HG03354 (cell line): ENCODE measurements at regions not wholly inside any gene's neighbourhood (a gene's known extent, or its start where the extent isn't known, plus 50 kb on each side); places are given as distances from the start of the nearest gene placed in this dataset.
"Not testable (repeated sequence)": the region's sequence is repeated elsewhere in the genome, so short reads cannot be mapped to it uniquely, and the experiment has no call there.

Experiments
- ATAC-seq: cut with Tn5 transposase; IDR thresholded peaks from one replicate; pipeline ENCODE4 v1.9.1; 2021; ENCODE audit warnings: mild to moderate bottlenecking; ENCODE audit not compliant: unreplicated experiment, poor library complexity, severe bottlenecking

- ATAC-seq = no peak
Measured at GRCh38 chr2:52097071-52097470, 1065.1 kb upstream of the NRXN1 start.

DNA sequence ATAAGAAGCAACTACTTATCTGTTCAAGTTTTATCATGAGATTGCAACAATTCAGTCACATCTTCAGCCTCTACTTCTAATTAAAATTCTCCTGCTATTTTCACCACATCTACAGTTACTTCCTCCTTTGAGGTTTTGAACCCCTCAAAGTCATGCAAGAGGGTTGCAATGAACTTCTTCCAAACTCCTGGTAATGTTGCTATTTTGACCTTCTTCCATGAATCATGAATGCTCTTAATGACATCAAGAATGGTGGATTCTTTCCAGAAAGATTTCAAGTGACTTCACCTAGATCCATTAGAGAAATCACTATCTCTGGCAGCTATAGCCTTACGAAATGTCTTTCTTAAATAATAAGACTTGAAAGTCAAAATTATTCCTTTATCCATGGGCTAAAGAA, 1052.8 kb upstream of the NRXN1 start:
- no peak for ATAC-seq

DNA sequence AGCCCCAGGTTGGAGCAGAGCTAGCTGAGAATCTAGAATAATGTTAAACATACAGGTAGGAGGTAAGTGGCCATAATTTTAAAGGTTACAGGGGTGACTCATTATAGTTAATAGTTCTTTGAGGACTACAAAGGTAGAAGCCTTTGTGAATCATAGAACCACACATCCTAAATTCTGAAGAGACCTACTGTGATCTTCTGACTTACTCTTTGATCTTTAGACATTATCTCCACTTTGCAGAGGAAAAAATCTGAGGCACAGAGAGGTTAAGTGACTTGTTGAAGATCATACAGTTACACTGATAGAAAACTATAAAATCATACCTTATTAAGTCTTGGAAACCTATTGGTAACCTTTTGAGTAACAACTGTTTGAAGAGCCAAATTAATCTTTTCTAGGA, 1051.3 kb upstream of the NRXN1 start:
- no peak for ATAC-seq

DNA sequence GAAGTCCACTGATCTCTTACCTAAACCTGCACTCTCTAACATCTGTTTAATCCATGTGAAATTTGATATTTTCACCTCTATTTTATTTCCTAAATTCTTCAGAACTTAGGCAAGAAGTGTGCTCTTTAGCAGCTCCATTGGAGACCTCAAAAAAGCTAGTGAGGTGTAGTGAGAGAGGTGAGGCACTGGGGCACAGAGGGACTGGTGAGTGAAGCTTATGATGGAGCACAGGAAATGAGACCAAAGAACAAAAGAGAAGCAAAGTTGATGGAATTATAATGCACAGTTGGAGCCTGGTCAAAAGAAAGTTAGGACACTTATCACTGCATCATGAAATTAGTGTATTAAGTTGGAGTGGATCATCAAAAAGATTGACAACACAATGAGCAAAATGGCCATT, 1050.7 kb upstream of the NRXN1 start:
- no peak for ATAC-seq

- ATAC-seq = no peak
Measured at GRCh38 chr2:52079602-52080001, 1047.7 kb upstream of the NRXN1 start.

DNA sequence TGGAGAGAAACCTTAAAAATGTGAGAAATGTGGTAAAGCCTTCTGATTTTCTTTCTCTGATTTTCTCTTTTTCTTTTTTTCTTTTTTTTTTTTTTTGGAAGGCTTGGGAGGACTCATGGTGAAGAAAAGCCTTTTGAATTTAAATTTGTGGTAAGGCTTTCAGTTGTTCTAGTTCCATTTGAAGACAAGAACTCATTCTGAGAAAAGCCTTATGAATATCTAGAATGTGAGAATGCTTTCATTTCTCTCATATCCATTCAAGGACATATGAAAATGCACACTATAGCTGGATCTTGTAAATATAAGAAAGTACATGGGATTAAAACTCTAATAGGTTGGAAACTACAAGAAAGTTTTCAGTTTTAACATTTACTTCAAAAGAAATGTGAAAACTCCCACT, 1045.2 kb upstream of the NRXN1 start:
- no peak for ATAC-seq

DNA sequence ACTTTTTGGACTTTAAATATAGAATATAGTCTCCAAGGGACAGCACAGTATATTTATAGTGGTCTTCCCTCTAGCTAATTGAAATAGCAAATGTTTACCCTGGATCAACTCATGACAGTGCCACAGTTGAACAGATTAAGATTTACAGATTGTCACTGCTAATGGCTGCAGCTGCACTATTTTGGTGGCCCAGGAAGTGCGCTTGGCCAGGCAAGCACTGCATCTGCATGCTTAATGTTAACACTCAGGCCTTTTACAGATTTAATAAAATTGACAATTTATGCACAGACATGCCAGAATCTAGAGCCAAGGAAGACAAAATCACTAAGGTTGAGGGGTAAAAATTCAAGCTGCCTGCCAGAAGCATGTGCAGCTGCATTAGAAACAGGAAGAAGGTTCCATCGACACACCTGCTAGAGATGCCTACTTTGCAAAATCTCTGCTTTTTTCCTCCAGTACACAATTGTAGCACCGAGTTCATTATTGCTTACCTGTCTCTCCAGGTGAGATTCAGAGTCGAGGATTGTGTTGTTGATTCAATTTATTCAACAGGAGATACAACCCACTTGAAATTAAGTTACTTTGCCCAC, 1042.3 kb upstream of the NRXN1 start:
- no peak for ATAC-seq

DNA sequence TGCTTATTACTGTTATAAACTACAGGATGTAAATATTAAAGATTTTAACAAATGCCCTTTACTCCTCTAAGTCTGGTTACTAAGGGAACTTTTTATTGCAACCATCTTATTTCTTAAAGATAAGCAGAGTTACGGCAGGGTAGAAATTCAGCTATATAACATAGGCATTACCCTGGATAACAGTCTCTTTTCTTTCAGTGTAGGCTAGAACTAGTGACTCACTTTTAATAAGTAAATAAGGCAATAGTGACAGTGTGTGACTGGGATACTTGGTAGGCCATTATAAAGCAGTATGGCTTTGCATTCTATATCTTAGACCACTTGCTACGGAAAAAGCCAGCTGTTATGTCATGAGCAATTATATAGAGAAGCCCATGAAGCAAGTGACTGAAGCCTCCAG, 1041.0 kb upstream of the NRXN1 start:
- no peak for ATAC-seq

- ATAC-seq = no peak
Measured at GRCh38 chr2:52070665-52071064, 1038.7 kb upstream of the NRXN1 start.

GRCh38 chr2:52064234-52064633, 1032.3 kb upstream of the NRXN1 start:
- no peak for ATAC-seq

GRCh38 chr2:52054824-52055223, 1022.9 kb upstream of the NRXN1 start:
- no peak for ATAC-seq

- ATAC-seq = no peak
Measured at GRCh38 chr2:52036853-52037252, 1004.9 kb upstream of the NRXN1 start.

- no peak for ATAC-seq
Measured at GRCh38 chr2:52036024-52036423, 1004.1 kb upstream of the NRXN1 start.

DNA sequence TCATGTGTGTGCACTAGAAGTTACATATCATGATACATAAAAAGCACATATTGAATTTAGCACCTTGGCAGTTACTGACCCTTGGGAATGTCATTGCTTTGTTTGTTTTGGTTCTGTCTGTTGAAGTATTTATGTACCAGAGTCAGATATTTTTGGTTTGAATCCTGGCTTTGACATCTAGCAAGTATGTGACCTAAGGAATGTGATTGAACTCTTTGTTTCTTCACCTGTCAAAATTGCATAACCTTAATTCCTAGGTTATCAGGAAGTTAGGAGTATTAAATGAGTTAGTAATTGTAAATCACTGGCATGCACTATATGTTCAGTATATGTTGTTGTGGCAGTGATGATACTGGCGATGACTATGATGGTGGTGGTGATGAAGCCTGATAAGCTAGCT, 1003.5 kb upstream of the NRXN1 start:
- ATAC-seq = no peak

GRCh38 chr2:52034706-52035105, 1002.8 kb upstream of the NRXN1 start:
- ATAC-seq = no peak

- no peak for ATAC-seq
Measured at GRCh38 chr2:52022006-52022405, 990.1 kb upstream of the NRXN1 start.

- ATAC-seq = no peak
Measured at GRCh38 chr2:52017646-52018235, 985.8 kb upstream of the NRXN1 start.

DNA sequence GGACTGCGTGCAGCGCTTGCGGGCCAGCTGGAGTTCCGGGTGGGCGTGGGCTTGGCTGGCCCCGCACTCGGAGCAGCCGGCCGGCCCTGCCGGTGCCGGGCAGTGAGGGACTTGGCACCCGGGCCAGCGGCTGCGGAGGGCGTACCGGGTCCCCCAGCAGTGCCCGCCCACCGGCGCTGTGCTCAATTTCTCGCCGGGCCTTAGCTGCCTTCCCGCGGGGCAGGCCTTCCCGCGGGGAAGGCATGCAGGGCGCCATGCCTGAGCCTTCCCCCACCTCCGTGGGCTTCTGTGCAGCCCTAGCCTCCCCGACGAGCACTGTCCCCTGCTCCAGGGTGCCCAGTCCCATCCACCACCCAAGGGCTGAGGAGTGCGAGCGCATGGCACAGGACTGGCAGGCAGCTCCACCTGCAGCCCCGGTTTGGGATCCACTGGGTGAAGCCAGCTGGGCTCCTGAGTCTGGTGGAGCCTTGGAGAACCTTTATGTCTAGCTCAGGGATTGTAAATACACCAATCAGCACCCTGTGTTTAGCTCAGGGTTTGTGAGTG, 975.0 kb upstream of the NRXN1 start:
- ATAC-seq = not testable (repeated sequence)

DNA sequence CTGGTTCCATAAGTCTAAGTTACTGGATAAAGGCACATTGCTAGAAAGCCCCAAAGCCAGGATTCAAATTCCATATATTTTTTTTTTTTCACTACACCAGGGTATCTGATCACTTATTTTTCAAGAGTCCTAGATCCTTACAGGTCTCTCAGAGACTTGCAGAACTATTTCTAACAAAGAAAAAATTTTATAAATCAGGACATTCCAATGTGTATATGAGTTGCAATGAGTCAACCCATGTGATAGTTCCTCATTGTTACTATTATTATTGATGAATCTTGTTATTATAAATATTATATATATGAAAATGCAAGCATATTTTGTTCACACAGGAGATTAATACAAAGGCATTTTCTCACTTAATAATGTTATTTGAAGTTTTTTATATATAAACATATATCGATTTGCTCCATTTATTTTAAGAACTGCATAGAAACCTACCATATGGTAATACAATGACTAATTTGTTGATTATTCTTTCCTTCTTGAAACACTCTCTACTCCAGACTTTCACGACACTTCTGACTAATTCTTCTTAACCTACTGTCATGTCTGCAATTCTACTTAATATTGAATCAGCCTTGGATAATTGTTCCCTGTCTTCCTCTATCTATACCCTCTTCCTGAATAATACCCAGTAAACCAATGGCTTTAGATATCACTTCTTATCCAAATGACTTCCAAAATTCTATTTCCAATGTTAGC, 968.4 kb upstream of the NRXN1 start:
- no peak for ATAC-seq

- ATAC-seq = no peak
Measured at GRCh38 chr2:51998890-51999289, 967.0 kb upstream of the NRXN1 start.

- ATAC-seq = no peak
Measured at GRCh38 chr2:51997571-51997970, 965.6 kb upstream of the NRXN1 start.
